ENCODE measurements at regions not wholly inside any gene's neighbourhood (a gene's known extent, or its start where the extent isn't known, plus 50 kb on each side); places are given as distances from the start of the nearest gene placed in this dataset.

GRCh38 chr10:90403211-90404000, 454.4 kb downstream of the HTR7 start:
- Histone ChIP-seq H3K4me1 (no peaks in the 10 kb centered on the region), H3K4me3 (no peak overlapping the region), H3K9me3 (no peaks in the 10 kb centered on the region), H3K27me3 (no peaks in the 10 kb centered on the region), H3K36me3 (no peaks in the 10 kb centered on the region), H3K27ac (no peak overlapping the region)
- no peak for TF ChIP-seq CTCF (IDR thresholded peaks at IDR 0.05)
- DNase-seq (ENCODE audit: low spot score in 2 of 2), result no peak
- intact Hi-C loops (cut with DNase I), result no loop called here

GRCh38 chr10:90407131-90407530, 450.7 kb downstream of the HTR7 start:
- intact Hi-C loops (cut with DNase I), result no loop called here
- Histone ChIP-seq H3K36me3 (no peaks in the 10 kb centered on the region), H3K4me3 (no peak overlapping the region), H3K9me3 (peaks cover 0 to 19% of the 10 kb centered on the region in 2 donors), H3K4me1 (no peaks in the 10 kb centered on the region), H3K27ac (no peak overlapping the region), H3K27me3 (no peaks in the 10 kb centered on the region)
- no peak for DNase-seq (ENCODE audit: low spot score in 2 of 2)
- TF ChIP-seq CTCF (IDR thresholded peaks at IDR 0.05), result no peak

- no peaks in the 10 kb centered on the region for H3K4me1 ChIP-seq
- no peak for TF ChIP-seq CTCF (IDR thresholded peaks at IDR 0.05)
- DNase-seq (ENCODE audit: low spot score in 2 of 2), result no peak
- intact Hi-C loops (cut with DNase I), result no loop called here
- H3K36me3 ChIP-seq, result no peaks in the 10 kb centered on the region
- no peak overlapping the region for H3K4me3 ChIP-seq
- H3K27me3 ChIP-seq, result no peaks in the 10 kb centered on the region
- peaks cover 0 to 19% of the 10 kb centered on the region in 2 donors for H3K9me3 ChIP-seq
- no peak overlapping the region for H3K27ac ChIP-seq
These were observed 450.0 kb downstream of the HTR7 start for GRCh38 chr10:90407851-90408250.

- no peak for TF ChIP-seq CTCF (IDR thresholded peaks at IDR 0.05)
- no peak overlapping the region for H3K4me3 ChIP-seq
- intact Hi-C loops (cut with DNase I), result no loop called here
- peaks cover 0 to 19% of the 10 kb centered on the region in 2 donors for H3K9me3 ChIP-seq
- DNase-seq (ENCODE audit: low spot score in 2 of 2), result no peak
- H3K36me3 ChIP-seq, result no peaks in the 10 kb centered on the region
- H3K27ac ChIP-seq, result no peak overlapping the region
- no peaks in the 10 kb centered on the region for H3K4me1 ChIP-seq
- no peaks in the 10 kb centered on the region for H3K27me3 ChIP-seq
These were observed 445.3 kb downstream of the HTR7 start for GRCh38 chr10:90412582-90412981.

- DNase-seq (ENCODE audit: low spot score in 2 of 2), result no peak
- Histone ChIP-seq H3K4me1 (no peaks in the 10 kb centered on the region), H3K27me3 (no peaks in the 10 kb centered on the region), H3K27ac (no peak overlapping the region), H3K4me3 (no peak overlapping the region), H3K36me3 (no peaks in the 10 kb centered on the region), H3K9me3 (peaks cover 0 to 19% of the 10 kb centered on the region in 2 donors)
- intact Hi-C loops (cut with DNase I), result no loop called here
- no peak for TF ChIP-seq CTCF (IDR thresholded peaks at IDR 0.05)
These were observed 444.6 kb downstream of the HTR7 start for GRCh38 chr10:90413196-90413595.
